Esophagus muscularis mucosa (tissue), 4 donors: ENCODE measurements at regions not wholly inside any gene's neighbourhood (a gene's known extent, or its start where the extent isn't known, plus 50 kb on each side); places are given as distances from the start of the nearest gene placed in this dataset.

Experiments
- DNase-seq: peaks from one replicate; pipeline ENCODE4 v3.0.0-alpha.2; 2017; ENCODE audit errors: extremely low spot score
- H3K27ac ChIP-seq, 4 donors: fragments of 200-600 bp; sonication (generic); replicated peaks in 1 of 4; 1 replicate in 3 of 4; 2 replicates in 1 of 4; pipeline ENCODE4 v1.5.1; 2016 to 2019; ENCODE audit warnings: mild to moderate bottlenecking in 1 of 4
- H3K27me3 ChIP-seq, 4 donors: fragments of 200-600 bp; sonication (generic); one replicate each; pipeline versions ENCODE4 v1.5.1 to v1.6.0; 2016 to 2019
- H3K36me3 ChIP-seq, 4 donors: fragments of 200-600 bp; sonication (generic); one replicate each; pipeline ENCODE4 v1.5.1; 2016 to 2019
- H3K4me1 ChIP-seq, 4 donors: fragments of 200-600 bp; sonication (generic); one replicate each; pipeline ENCODE4 v1.5.1; 2016 to 2019
- H3K4me3 ChIP-seq, 4 donors: fragments of 200-600 bp; sonication (generic); 1 replicate in 2 of 4; 2 replicates in 2 of 4; pipeline ENCODE4 v1.5.1; 2016 to 2019; ENCODE audit warnings: mild to moderate bottlenecking in 4 of 4, moderate library complexity in 1 of 4
- H3K9me3 ChIP-seq, 4 donors: fragments of 200-600 bp; sonication (generic); 1 replicate in 3 of 4; 2 replicates in 1 of 4; pipeline ENCODE4 v1.5.1; 2016 to 2019
- CTCF ChIP-seq, 3 experiments: fragments of 200-600 bp in 2 of 3; fragments of 450-650 bp in 1 of 3; sonication (generic) in 2 of 3; IDR thresholded peaks; one replicate each; pipeline ENCODE4 v1.5.1; 2017 to 2019; ENCODE audit warnings: antibody characterized with exemption in 3 of 3, mild to moderate bottlenecking in 2 of 3, moderate library complexity in 1 of 3
- EP300 ChIP-seq: sonication (generic); formaldehyde crosslinking; IDR thresholded peaks from one replicate; pipeline ENCODE4 v1.6.1; 2017; ENCODE audit warnings: antibody characterized with exemption
- POLR2A ChIP-seq: fragments of 450-650 bp; IDR thresholded peaks from one replicate; pipeline ENCODE4 v1.6.1; 2017; ENCODE audit warnings: antibody characterized with exemption, moderate library complexity, mild to moderate bottlenecking, low read depth
- POLR2AphosphoS5 ChIP-seq, 2 donors: sonication (generic); formaldehyde crosslinking; IDR thresholded peaks; one replicate each; pipeline ENCODE4 v1.6.1; 2017; ENCODE audit warnings: antibody characterized with exemption in 2 of 2
- WGBS: methylation state at CpG from one replicate; pipeline ENCODE4 v1.1.5; 2018; 5-methylcytosine and 5-hydroxymethylcytosine counted together
- intact Hi-C: fragments of 100-400 bp; cut with DNase I; formaldehyde crosslinking; loops from one replicate; pipeline ENCODE4 v1.15.1; 2023

DNA sequence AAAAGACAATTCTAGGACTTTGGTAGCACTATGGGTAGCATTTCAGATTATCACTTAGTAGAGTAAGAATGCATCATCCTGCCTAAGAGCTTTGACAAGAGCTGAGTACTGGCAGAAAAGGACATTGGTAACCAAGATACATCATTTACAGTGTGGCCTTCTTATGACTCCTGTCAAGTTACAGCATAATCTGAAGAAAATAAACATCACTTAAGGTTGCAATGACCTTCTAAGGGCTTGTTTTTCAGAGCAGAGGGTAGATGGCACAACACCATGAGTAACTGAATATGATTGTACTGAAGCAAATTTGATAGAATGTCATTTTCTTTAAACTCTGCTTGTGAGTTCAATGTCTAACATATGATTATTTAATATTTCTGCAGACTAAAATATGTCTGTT lies 822.6 kb downstream of the TBC1D32 start:
- no peak for TF ChIP-seq POLR2A
- Histone ChIP-seq H3K4me1 (no peaks in the 10 kb centered on the region), H3K27ac (no peak overlapping the region), H3K4me3 (no peak overlapping the region), H3K36me3 (no peaks in the 10 kb centered on the region), H3K27me3 (no peaks in the 10 kb centered on the region), H3K9me3 (peaks cover 0 to 7% (median 2%) of the 10 kb centered on the region in 4 donors)
- DNase-seq: no peak
- intact Hi-C loops: no loop called here

DNA sequence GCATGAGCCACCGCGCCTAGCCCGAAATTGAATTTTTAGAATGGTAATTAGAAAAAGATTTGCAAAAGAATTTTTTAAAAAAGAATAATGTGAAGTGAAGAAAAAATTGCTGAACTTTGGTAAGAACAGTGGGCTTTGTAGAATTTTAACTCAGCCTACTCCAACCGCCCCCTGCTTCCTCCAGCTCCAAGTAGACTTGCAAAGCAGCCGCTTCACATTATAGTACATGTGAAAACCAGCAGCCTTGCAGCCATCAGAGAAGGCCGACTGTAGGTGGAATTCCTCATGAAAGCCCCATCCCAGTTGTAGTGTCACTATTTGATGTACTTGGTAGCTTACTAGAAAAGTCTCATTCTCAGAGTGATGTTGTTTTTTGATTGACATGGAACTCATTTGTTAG lies 835.6 kb downstream of the TBC1D32 start:
- intact Hi-C loops: no loop called here
- WGBS: 96% methylated on average over 6 of the region's 6 CpGs
- Histone ChIP-seq H3K4me3 (no peak overlapping the region), H3K4me1 (no peaks in the 10 kb centered on the region), H3K27me3 (no peaks in the 10 kb centered on the region), H3K36me3 (no peaks in the 10 kb centered on the region), H3K9me3 (no peaks in the 10 kb centered on the region), H3K27ac (no peak overlapping the region)
- no peak for DNase-seq
- TF ChIP-seq EP300: no peak
- no peak for TF ChIP-seq POLR2A
- no peak for TF ChIP-seq CTCF (IDR thresholded peaks at IDR 0.05)
- TF ChIP-seq POLR2AphosphoS5 (IDR thresholded peaks at IDR 0.05): no peak

GRCh38 chr6:120496661-120497060 lies 837.6 kb downstream of the TBC1D32 start:
- H3K27ac ChIP-seq: no peak overlapping the region
- no peaks in the 10 kb centered on the region for H3K9me3 ChIP-seq
- TF ChIP-seq EP300 (no peak), POLR2AphosphoS5 (IDR thresholded peaks at IDR 0.05) (no peak), POLR2A (no peak), CTCF (IDR thresholded peaks at IDR 0.05) (no peak)
- DNase-seq: no peak
- 34% methylated on average over 1 of the region's 1 CpG for WGBS
- H3K27me3 ChIP-seq: no peaks in the 10 kb centered on the region
- no peaks in the 10 kb centered on the region for H3K36me3 ChIP-seq
- H3K4me1 ChIP-seq: no peaks in the 10 kb centered on the region
- intact Hi-C loops: no loop called here
- H3K4me3 ChIP-seq: no peak overlapping the region

GRCh38 chr6:120493505-120493904 lies 840.8 kb downstream of the TBC1D32 start:
- Histone ChIP-seq H3K27ac (no peak overlapping the region), H3K4me1 (no peaks in the 10 kb centered on the region), H3K27me3 (no peaks in the 10 kb centered on the region), H3K4me3 (no peak overlapping the region), H3K9me3 (no peaks in the 10 kb centered on the region), H3K36me3 (no peaks in the 10 kb centered on the region)
- TF ChIP-seq CTCF (IDR thresholded peaks at IDR 0.05): no peak
- no peak for TF ChIP-seq EP300
- no peak for TF ChIP-seq POLR2AphosphoS5 (IDR thresholded peaks at IDR 0.05)
- TF ChIP-seq POLR2A: no peak
- no peak for DNase-seq
- intact Hi-C loops: no loop called here

- 86% methylated on average over 2 of the region's 2 CpGs for WGBS
- intact Hi-C loops: no loop called here
- Histone ChIP-seq H3K9me3 (no peaks in the 10 kb centered on the region), H3K27me3 (no peaks in the 10 kb centered on the region), H3K4me3 (no peak overlapping the region), H3K4me1 (no peaks in the 10 kb centered on the region), H3K27ac (no peak overlapping the region), H3K36me3 (no peaks in the 10 kb centered on the region)
- no peak for DNase-seq
- no peak for TF ChIP-seq POLR2AphosphoS5 (IDR thresholded peaks at IDR 0.05)
- TF ChIP-seq CTCF (IDR thresholded peaks at IDR 0.05): no peak
Measured at GRCh38 chr6:120489941-120490340, 844.3 kb downstream of the TBC1D32 start.
